Smooth muscle cell (in vitro differentiated cells): ENCODE measurements at regions not wholly inside any gene's neighbourhood (a gene's known extent, or its start where the extent isn't known, plus 50 kb on each side); places are given as distances from the start of the nearest gene placed in this dataset.

Experiments
- DNase-seq: peaks from one replicate; lab custom pipeline; 2025; ENCODE audit not compliant: unreplicated experiment; lab: John Stamatoyannopoulos, UW
- H2AFZ ChIP-seq: fragments of 200-600 bp; sonication (generic); 2 replicates; pipeline ENCODE4 v1.6.0; 2016; ENCODE audit warnings: antibody characterized with exemption, low read depth, mild to moderate bottlenecking
- H3F3A ChIP-seq: fragments of 200-600 bp; sonication (generic); 2 replicates; pipeline ENCODE4 v1.6.0; 2017; ENCODE audit warnings: antibody characterized with exemption, low read depth
- H3K27ac ChIP-seq: fragments of 200-600 bp; sonication (generic); 2 replicates; pipeline ENCODE4 v1.5.1; 2016; ENCODE audit warnings: low read depth, mild to moderate bottlenecking
- H3K27me3 ChIP-seq: fragments of 200-600 bp; sonication (generic); 2 replicates; pipeline ENCODE4 v1.6.1; 2016; ENCODE audit warnings: low read depth, mild to moderate bottlenecking
- H3K36me3 ChIP-seq: fragments of 200-600 bp; sonication (generic); 2 replicates; pipeline ENCODE4 v1.5.1; 2016; ENCODE audit warnings: low read depth
- H3K4me1 ChIP-seq: fragments of 200-600 bp; sonication (generic); 2 replicates; pipeline ENCODE4 v1.5.1; 2016; ENCODE audit warnings: low read depth
- H3K4me2 ChIP-seq: fragments of 200-600 bp; sonication (generic); 2 replicates; pipeline ENCODE4 v1.6.0; 2016; ENCODE audit warnings: mild to moderate bottlenecking
- H3K4me3 ChIP-seq: fragments of 200-600 bp; sonication (generic); 2 replicates; pipeline ENCODE4 v1.5.1; 2016; ENCODE audit warnings: mild to moderate bottlenecking
- H3K79me2 ChIP-seq: fragments of 200-600 bp; sonication (generic); 2 replicates; pipeline ENCODE4 v1.6.0; 2016; ENCODE audit warnings: low read depth, mild to moderate bottlenecking
- H3K9ac ChIP-seq: fragments of 200-600 bp; sonication (generic); 2 replicates; pipeline ENCODE4 v1.6.0; 2016; ENCODE audit warnings: low read depth
- H3K9me3 ChIP-seq: fragments of 200-600 bp; sonication (generic); replicated peaks from 2 replicates; pipeline ENCODE4 v1.5.1; 2016; ENCODE audit warnings: low read depth
- H4K20me1 ChIP-seq: fragments of 200-600 bp; sonication (generic); 2 replicates; pipeline ENCODE4 v1.6.0; 2016; ENCODE audit warnings: low read depth
- CTCF ChIP-seq: fragments of 200-600 bp; sonication (generic); IDR thresholded peaks from 2 replicates; pipeline ENCODE4 v1.5.1; 2017; ENCODE audit warnings: borderline replicate concordance, mild to moderate bottlenecking, antibody characterized with exemption; ENCODE audit not compliant: insufficient read depth, poor library complexity, severe bottlenecking
- WGBS: methylation state at CpG from one replicate; pipeline ENCODE4 v1.1.7; 2016; ENCODE audit warnings: low lambda C conversion rate; 5-methylcytosine and 5-hydroxymethylcytosine counted together

- H3K4me1 ChIP-seq: no peaks in the 10 kb centered on the region
- TF ChIP-seq CTCF: no peak
- no peaks in the 10 kb centered on the region for H3K9me3 ChIP-seq
- H3K27ac ChIP-seq: no peak overlapping the region
- H3K4me3 ChIP-seq: no peak overlapping the region
- H3K4me2 ChIP-seq: no peak overlapping the region
- H2AFZ ChIP-seq: no peak overlapping the region
- H3K27me3 ChIP-seq: no peaks in the 10 kb centered on the region
- no peak overlapping the region for H3K9ac ChIP-seq
- no peaks in the 10 kb centered on the region for H3K36me3 ChIP-seq
- 76% methylated on average over 3 of the region's 3 CpGs for WGBS
- no peaks in the 10 kb centered on the region for H3F3A ChIP-seq
- no peak for DNase-seq
- H3K79me2 ChIP-seq: no peaks in the 10 kb centered on the region
- H4K20me1 ChIP-seq: no peaks in the 10 kb centered on the region
These were observed 66.1 kb upstream of the ABLIM1 start for GRCh38 chr10:114723991-114724715.

- DNase-seq: no peak
- Histone ChIP-seq H3K9me3 (no peaks in the 10 kb centered on the region), H3K9ac (no peak overlapping the region), H3K27me3 (no peaks in the 10 kb centered on the region), H3K27ac (no peak overlapping the region), H4K20me1 (no peaks in the 10 kb centered on the region), H2AFZ (no peak overlapping the region), H3K79me2 (no peaks in the 10 kb centered on the region), H3F3A (no peaks in the 10 kb centered on the region), H3K4me1 (no peaks in the 10 kb centered on the region), H3K4me3 (no peak overlapping the region), H3K4me2 (no peak overlapping the region), H3K36me3 (no peaks in the 10 kb centered on the region)
- WGBS: 84% methylated on average over 3 of the region's 3 CpGs
- TF ChIP-seq CTCF: no peak
These were observed 66.6 kb upstream of the ABLIM1 start for GRCh38 chr10:114724716-114725106.

GRCh38 chr10:114726820-114727271 lies 68.8 kb upstream of the ABLIM1 start:
- Histone ChIP-seq H3K4me2 (no peak overlapping the region), H3K27ac (no peak overlapping the region), H3K9ac (no peak overlapping the region), H3K4me3 (no peak overlapping the region), H2AFZ (no peak overlapping the region), H3K27me3 (no peaks in the 10 kb centered on the region), H3K79me2 (no peaks in the 10 kb centered on the region), H3K36me3 (no peaks in the 10 kb centered on the region), H4K20me1 (no peaks in the 10 kb centered on the region), H3F3A (no peaks in the 10 kb centered on the region), H3K9me3 (no peaks in the 10 kb centered on the region), H3K4me1 (no peaks in the 10 kb centered on the region)
- WGBS: 77% methylated on average over 3 of the region's 3 CpGs
- TF ChIP-seq CTCF: no peak
- DNase-seq: no peak

GRCh38 chr10:114728325-114728724 lies 70.2 kb upstream of the ABLIM1 start:
- no peaks in the 10 kb centered on the region for H3K27me3 ChIP-seq
- no peaks in the 10 kb centered on the region for H3F3A ChIP-seq
- no peak for DNase-seq
- H3K4me3 ChIP-seq: no peak overlapping the region
- no peak overlapping the region for H3K4me2 ChIP-seq
- 96% methylated on average over 4 of the region's 4 CpGs for WGBS
- H3K27ac ChIP-seq: no peak overlapping the region
- TF ChIP-seq CTCF: no peak
- H3K79me2 ChIP-seq: no peaks in the 10 kb centered on the region
- H3K9ac ChIP-seq: no peak overlapping the region
- H2AFZ ChIP-seq: no peak overlapping the region
- H3K9me3 ChIP-seq: no peaks in the 10 kb centered on the region
- no peaks in the 10 kb centered on the region for H3K4me1 ChIP-seq
- H3K36me3 ChIP-seq: no peaks in the 10 kb centered on the region
- no peaks in the 10 kb centered on the region for H4K20me1 ChIP-seq
